A673 (cell line): ENCODE measurements at regions not wholly inside any gene's neighbourhood (a gene's known extent, or its start where the extent isn't known, plus 50 kb on each side); places are given as distances from the start of the nearest gene placed in this dataset.

ENCODE experiments used
- BruUV-seq: library from RNA; stranded (reverse); fragments of 400-500 nt; replicated peaks from 2 replicates; lab custom pipeline; 2021; lab: Mats Ljungman, UMichigan
- CTCF ChIA-PET: fragments of 300-600 bp; sonication (Branson Sonifier 250); formaldehyde crosslinking; loops from one replicate; lab custom pipeline; 2022; ENCODE audit warnings: antibody characterized with exemption; lab: Charles Lee
- POLR2A ChIA-PET: fragments of 300-600 bp; sonication (Branson Sonifier 250); formaldehyde crosslinking; loops from one replicate; lab custom pipeline; 2022; ENCODE audit warnings: antibody characterized with exemption; ENCODE audit not compliant: low non-redundant PET; lab: Charles Lee
- DNase-seq: peaks from one replicate; pipeline ENCODE4 v3.0.0-alpha.2; 2015; ENCODE audit warnings: low spot score
- H3K27ac ChIP-seq: fragments of 200-600 bp; sonication (generic); 2 replicates; pipeline ENCODE4 v1.5.1; 2016; ENCODE audit warnings: mixed run types, low read depth, mild to moderate bottlenecking, mixed read lengths, antibody characterized with exemption, low read length; ENCODE audit not compliant: poor library complexity, severe bottlenecking
- H3K27me3 ChIP-seq: fragments of 200-600 bp; sonication (generic); replicated peaks from 2 replicates; pipeline ENCODE4 v1.6.1; 2017; ENCODE audit warnings: mixed run types, low read depth, mild to moderate bottlenecking, mixed read lengths, antibody characterized with exemption, low read length; ENCODE audit not compliant: insufficient read depth, poor library complexity
- H3K36me3 ChIP-seq: fragments of 200-600 bp; sonication (generic); 2 replicates; pipeline ENCODE4 v1.6.1; 2016; ENCODE audit warnings: mixed run types, mild to moderate bottlenecking, mixed read lengths, antibody characterized with exemption, low read length; ENCODE audit not compliant: insufficient read depth, poor library complexity, severe bottlenecking
- H3K4me1 ChIP-seq: fragments of 200-600 bp; sonication (generic); 2 replicates; pipeline ENCODE4 v1.6.1; 2017; ENCODE audit warnings: mixed run types, mild to moderate bottlenecking, mixed read lengths, antibody characterized with exemption, low read length; ENCODE audit not compliant: insufficient read depth, poor library complexity, severe bottlenecking
- H3K4me3 ChIP-seq: fragments of 200-600 bp; sonication (generic); 2 replicates; pipeline ENCODE4 v1.5.1; 2016; ENCODE audit warnings: low read depth, mixed run types, mild to moderate bottlenecking, mixed read lengths, low read length; ENCODE audit not compliant: poor library complexity, severe bottlenecking
- H3K9me3 ChIP-seq: fragments of 200-600 bp; sonication (generic); 2 replicates; pipeline ENCODE4 v1.6.1; 2016; ENCODE audit warnings: mixed run types, low read depth, mild to moderate bottlenecking, mixed read lengths, antibody characterized with exemption, low read length; ENCODE audit not compliant: poor library complexity, severe bottlenecking
- CTCF ChIP-seq: fragments of 300-800, 200-600 bp; sonication (generic); conservative IDR thresholded peaks from 2 replicates; pipeline ENCODE4 v1.5.1; 2017; ENCODE audit warnings: low read depth, mild to moderate bottlenecking, antibody characterized with exemption, low read length, moderate library complexity, mixed read lengths
- EZH2 ChIP-seq: fragments of 200-600 bp; sonication (generic); IDR thresholded peaks from 2 replicates; pipeline ENCODE4 v1.6.1; 2017; ENCODE audit warnings: borderline replicate concordance, low read depth, mild to moderate bottlenecking, mixed read lengths, antibody characterized with exemption, low read length; ENCODE audit not compliant: poor library complexity, severe bottlenecking
- intact Hi-C: fragments of 100-400 bp; cut with micrococcal nuclease; formaldehyde crosslinking; loops from one replicate; pipeline ENCODE4 v1.10.0; 2022; ENCODE audit not compliant: unreplicated experiment

GRCh38 chr5:117652036-117652957, 1077.7 kb upstream of the SEMA6A start:
- no peak for DNase-seq
- ChIA-PET CTCF (no interaction called here), POLR2A (no interaction called here)
- Histone ChIP-seq H3K27me3 (no peaks in the 10 kb centered on the region), H3K4me3 (no peak overlapping the region), H3K9me3 (peaks cover 6% of the 10 kb centered on the region), H3K36me3 (no peaks in the 10 kb centered on the region), H3K27ac (no peak overlapping the region), H3K4me1 (no peaks in the 10 kb centered on the region)
- intact Hi-C loops = no loop called here
- TF ChIP-seq EZH2 (no peak), CTCF (no peak)
- no TSS peak for BruUV-seq

GRCh38 chr5:117649821-117650220, 1075.2 kb upstream of the SEMA6A start:
- ChIA-PET POLR2A (no interaction called here), CTCF (no interaction called here)
- Histone ChIP-seq H3K27me3 (no peaks in the 10 kb centered on the region), H3K36me3 (no peaks in the 10 kb centered on the region), H3K27ac (no peak overlapping the region), H3K4me3 (no peak overlapping the region), H3K9me3 (peaks cover 6% of the 10 kb centered on the region), H3K4me1 (no peaks in the 10 kb centered on the region)
- BruUV-seq = no TSS peak
- intact Hi-C loops = no loop called here
- DNase-seq = no peak
- TF ChIP-seq EZH2 (no peak), CTCF (no peak)

- ChIA-PET CTCF (no interaction called here), POLR2A (no interaction called here)
- Histone ChIP-seq H3K4me1 (no peaks in the 10 kb centered on the region), H3K27me3 (no peaks in the 10 kb centered on the region), H3K36me3 (no peaks in the 10 kb centered on the region), H3K4me3 (no peak overlapping the region), H3K9me3 (no peaks in the 10 kb centered on the region), H3K27ac (no peak overlapping the region)
- no TSS peak for BruUV-seq
- no peak for DNase-seq
- intact Hi-C loops = no loop called here
- TF ChIP-seq EZH2 (no peak), CTCF (no peak)
Observed at GRCh38 chr5:117645400-117645799, 1070.8 kb upstream of the SEMA6A start.
